Karpas-422 (cell line): ENCODE measurements at regions not wholly inside any gene's neighbourhood (a gene's known extent, or its start where the extent isn't known, plus 50 kb on each side); places are given as distances from the start of the nearest gene placed in this dataset.

Source experiments
- DNase-seq: peaks from one replicate; pipeline ENCODE4 v3.0.0-alpha.2; 2015
- H2AFZ ChIP-seq: fragments of 200-600 bp; sonication (generic); 2 replicates; pipeline ENCODE4 v1.6.1; 2014; ENCODE audit warnings: antibody characterized with exemption, low read length, mixed read lengths
- H3K27ac ChIP-seq: fragments of 200-600 bp; sonication (generic); 2 replicates; pipeline ENCODE4 v1.5.1; 2014; ENCODE audit warnings: mild to moderate bottlenecking, low read length, moderate library complexity
- H3K27me3 ChIP-seq: fragments of 200-600 bp; sonication (generic); 2 replicates; pipeline ENCODE4 v1.6.1; 2014; ENCODE audit warnings: low read length, mixed read lengths
- H3K36me3 ChIP-seq: fragments of 200-600 bp; sonication (generic); 2 replicates; pipeline ENCODE4 v1.6.1; 2014; ENCODE audit warnings: low read length, mixed read lengths; ENCODE audit not compliant: insufficient read depth
- H3K4me1 ChIP-seq: fragments of 200-600 bp; sonication (generic); 2 replicates; pipeline ENCODE4 v1.6.1; 2014; ENCODE audit warnings: mild to moderate bottlenecking, low read length, mixed read lengths
- H3K4me2 ChIP-seq: fragments of 200-600 bp; sonication (generic); 2 replicates; pipeline ENCODE4 v1.6.1; 2014; ENCODE audit warnings: low read length, low read depth, mild to moderate bottlenecking; ENCODE audit not compliant: poor library complexity, severe bottlenecking
- H3K4me3 ChIP-seq: fragments of 200-600 bp; sonication (generic); 2 replicates; pipeline ENCODE4 v1.5.1; 2014; ENCODE audit warnings: mild to moderate bottlenecking, antibody characterized with exemption, low read length, mixed read lengths
- H3K79me2 ChIP-seq: fragments of 200-600 bp; sonication (generic); 2 replicates; pipeline ENCODE4 v1.6.1; 2014; ENCODE audit warnings: mild to moderate bottlenecking, low read length, mixed read lengths
- H3K9ac ChIP-seq: fragments of 200-600 bp; sonication (generic); 2 replicates; pipeline ENCODE4 v1.6.0; 2014; ENCODE audit warnings: low read length
- H3K9me2 ChIP-seq: fragments of 200-600 bp; sonication (generic), shearing (Covaris generic); replicated peaks from 2 replicates; pipeline ENCODE4 v1.6.0; 2014; ENCODE audit warnings: mild to moderate bottlenecking, low read length, moderate library complexity; ENCODE audit not compliant: insufficient read depth
- H3K9me3 ChIP-seq: fragments of 300-700, 200-600 bp; sonication (generic); 2 replicates; pipeline ENCODE4 v1.6.1; 2014; ENCODE audit warnings: low read length, mixed read lengths
- H4K20me1 ChIP-seq: fragments of 200-600 bp; sonication (generic); 2 replicates; pipeline ENCODE4 v1.6.1; 2014; ENCODE audit warnings: mild to moderate bottlenecking, antibody characterized with exemption, low read length, low read depth; ENCODE audit not compliant: insufficient read depth

DNA sequence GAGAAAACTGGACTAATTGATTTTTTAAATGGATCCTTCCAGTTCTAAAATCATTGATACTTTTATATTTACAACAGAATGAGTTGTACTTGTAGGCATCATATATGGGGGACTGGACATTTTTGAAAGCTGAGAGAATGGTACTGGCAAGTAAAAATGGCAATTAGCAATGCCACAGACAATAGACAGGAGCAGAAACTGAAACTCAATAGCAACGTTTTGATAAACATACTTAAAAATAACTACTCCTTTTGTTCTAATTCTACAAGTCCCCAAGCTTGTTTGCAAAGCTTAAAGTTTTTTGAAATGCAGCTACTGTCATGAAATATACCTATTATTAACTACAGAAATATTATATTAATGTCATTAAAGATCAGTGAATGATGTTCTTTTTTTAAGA lies 52.8 kb upstream of the FBXL7 start:
- H3K27ac ChIP-seq, result no peak overlapping the region
- no peaks in the 10 kb centered on the region for H3K79me2 ChIP-seq
- DNase-seq, result no peak
- H3K9me3 ChIP-seq, result peaks cover 24% of the 10 kb centered on the region
- no peak overlapping the region for H3K4me2 ChIP-seq
- H2AFZ ChIP-seq, result no peak overlapping the region
- H3K4me3 ChIP-seq, result no peak overlapping the region
- no peaks in the 10 kb centered on the region for H3K36me3 ChIP-seq
- H3K27me3 ChIP-seq, result no peaks in the 10 kb centered on the region
- H3K9me2 ChIP-seq, result no peaks in the 10 kb centered on the region
- no peak overlapping the region for H3K9ac ChIP-seq
- H4K20me1 ChIP-seq, result no peaks in the 10 kb centered on the region
- H3K4me1 ChIP-seq, result no peaks in the 10 kb centered on the region

GRCh38 chr5:15446552-15446951 lies 53.4 kb upstream of the FBXL7 start:
- Histone ChIP-seq H3K79me2 (no peaks in the 10 kb centered on the region), H3K27me3 (no peaks in the 10 kb centered on the region), H3K4me2 (no peak overlapping the region), H3K27ac (no peak overlapping the region), H3K36me3 (no peaks in the 10 kb centered on the region), H3K4me3 (no peak overlapping the region), H3K9me3 (peaks cover 24% of the 10 kb centered on the region), H3K9me2 (no peaks in the 10 kb centered on the region), H3K9ac (no peak overlapping the region), H2AFZ (no peak overlapping the region), H4K20me1 (no peaks in the 10 kb centered on the region), H3K4me1 (no peaks in the 10 kb centered on the region)
- no peak for DNase-seq

DNA sequence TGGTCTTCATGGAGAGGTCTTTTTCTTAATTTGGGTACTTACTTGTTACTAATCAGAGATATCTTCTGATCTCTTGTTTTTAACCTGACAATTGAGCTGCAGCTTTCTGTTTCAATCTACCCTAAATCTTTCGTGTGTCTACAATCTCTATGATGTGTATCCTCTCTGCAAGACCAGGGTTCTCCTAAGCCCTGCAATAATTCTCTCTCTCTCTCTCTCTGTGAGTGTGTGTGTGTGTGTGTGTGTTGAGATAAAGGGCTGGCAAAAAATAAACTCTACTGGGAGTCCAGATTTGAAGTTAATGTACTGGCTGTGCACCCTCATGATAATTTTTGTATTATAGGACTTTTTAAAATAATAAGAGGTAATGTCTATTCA lies 57.8 kb upstream of the FBXL7 start:
- Histone ChIP-seq H3K4me1 (no peaks in the 10 kb centered on the region), H3K36me3 (no peaks in the 10 kb centered on the region), H4K20me1 (no peaks in the 10 kb centered on the region), H3K27ac (no peak overlapping the region), H3K9me2 (no peaks in the 10 kb centered on the region), H3K4me3 (no peak overlapping the region), H3K4me2 (no peak overlapping the region), H3K9ac (no peak overlapping the region), H3K9me3 (peaks cover 38% of the 10 kb centered on the region), H3K79me2 (no peaks in the 10 kb centered on the region), H3K27me3 (no peaks in the 10 kb centered on the region), H2AFZ (no peak overlapping the region)
- DNase-seq, result no peak

DNA sequence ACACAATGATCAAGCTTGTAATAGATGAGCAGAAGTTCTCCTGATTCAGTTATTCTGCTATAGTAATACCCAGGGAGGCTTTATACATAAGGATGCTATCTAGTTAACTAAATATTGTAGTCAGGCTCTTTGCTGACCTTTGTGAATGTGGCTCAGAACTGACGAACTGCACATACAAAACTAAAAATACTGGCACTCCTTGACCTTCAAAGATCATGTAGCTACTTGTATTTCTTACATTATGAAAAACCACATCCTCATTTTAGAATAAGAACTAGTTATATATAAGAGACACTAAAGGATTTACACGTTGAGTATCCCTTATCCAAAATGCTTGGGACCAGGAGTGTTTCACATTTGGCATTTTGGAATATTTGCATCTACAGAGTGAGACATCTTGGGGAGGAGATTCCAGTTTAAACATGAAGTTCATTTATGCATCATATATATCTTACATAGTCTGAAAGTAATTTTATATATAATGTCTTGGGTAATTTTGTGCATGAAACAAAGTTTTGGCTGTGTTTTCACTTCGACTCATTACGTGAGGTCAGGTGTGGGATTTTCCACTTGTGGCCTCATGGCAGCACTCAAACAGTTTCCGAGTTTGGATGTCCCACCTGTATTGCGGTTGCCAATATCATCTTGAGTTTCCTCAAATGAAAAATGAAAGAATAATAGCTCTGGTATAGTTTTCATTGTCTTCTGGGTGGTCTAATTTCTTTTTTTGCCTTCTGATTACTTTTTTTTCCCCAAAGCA lies 58.4 kb upstream of the FBXL7 start:
- H3K9ac ChIP-seq, result no peak overlapping the region
- peaks cover 35% of the 10 kb centered on the region for H3K9me3 ChIP-seq
- no peak overlapping the region for H3K4me3 ChIP-seq
- H3K36me3 ChIP-seq, result no peaks in the 10 kb centered on the region
- H3K4me2 ChIP-seq, result no peak overlapping the region
- DNase-seq, result no peak
- H3K4me1 ChIP-seq, result no peaks in the 10 kb centered on the region
- H2AFZ ChIP-seq, result no peak overlapping the region
- H3K9me2 ChIP-seq, result no peaks in the 10 kb centered on the region
- no peaks in the 10 kb centered on the region for H3K27me3 ChIP-seq
- no peaks in the 10 kb centered on the region for H3K79me2 ChIP-seq
- H3K27ac ChIP-seq, result no peak overlapping the region
- no peaks in the 10 kb centered on the region for H4K20me1 ChIP-seq

- no peaks in the 10 kb centered on the region for H3K9me2 ChIP-seq
- H4K20me1 ChIP-seq, result no peaks in the 10 kb centered on the region
- no peaks in the 10 kb centered on the region for H3K27me3 ChIP-seq
- no peaks in the 10 kb centered on the region for H3K79me2 ChIP-seq
- H2AFZ ChIP-seq, result no peak overlapping the region
- H3K9ac ChIP-seq, result no peak overlapping the region
- no peak for DNase-seq
- H3K36me3 ChIP-seq, result no peaks in the 10 kb centered on the region
- H3K9me3 ChIP-seq, result peaks cover 39% of the 10 kb centered on the region
- no peak overlapping the region for H3K4me2 ChIP-seq
- no peak overlapping the region for H3K4me3 ChIP-seq
- H3K4me1 ChIP-seq, result no peaks in the 10 kb centered on the region
- no peak overlapping the region for H3K27ac ChIP-seq
Observed at GRCh38 chr5:15440434-15440833, 59.5 kb upstream of the FBXL7 start.

DNA sequence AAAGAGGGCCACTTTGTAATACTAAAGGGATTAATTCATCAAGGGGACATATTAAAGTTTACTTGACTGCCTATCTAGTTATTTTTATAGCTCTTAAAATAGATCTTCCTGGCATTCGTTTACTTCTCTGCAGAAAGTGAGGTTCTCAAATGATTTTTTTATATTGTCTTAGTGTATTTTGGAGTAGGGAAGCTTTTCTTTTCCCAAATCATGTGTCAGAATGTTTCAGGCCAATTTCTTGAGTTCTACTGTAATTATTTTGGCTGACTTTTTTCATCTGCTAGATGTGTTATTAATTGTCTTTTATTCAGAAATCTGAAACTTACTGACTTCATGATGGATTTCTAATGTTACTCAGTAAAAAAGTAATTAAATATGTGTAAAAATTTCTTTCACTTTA lies 60.2 kb upstream of the FBXL7 start:
- Histone ChIP-seq H4K20me1 (no peaks in the 10 kb centered on the region), H3K36me3 (no peaks in the 10 kb centered on the region), H3K9ac (no peak overlapping the region), H3K9me2 (no peaks in the 10 kb centered on the region), H3K27ac (no peak overlapping the region), H3K4me2 (no peak overlapping the region), H3K4me3 (no peak overlapping the region), H2AFZ (no peak overlapping the region), H3K9me3 (peaks cover 37% of the 10 kb centered on the region), H3K27me3 (no peaks in the 10 kb centered on the region), H3K4me1 (no peaks in the 10 kb centered on the region), H3K79me2 (no peaks in the 10 kb centered on the region)
- DNase-seq, result no peak

- H3K4me3 ChIP-seq, result no peak overlapping the region
- H3K79me2 ChIP-seq, result no peaks in the 10 kb centered on the region
- no peak overlapping the region for H3K9ac ChIP-seq
- H3K36me3 ChIP-seq, result no peaks in the 10 kb centered on the region
- H3K9me2 ChIP-seq, result no peaks in the 10 kb centered on the region
- DNase-seq, result no peak
- peaks cover 34% of the 10 kb centered on the region for H3K9me3 ChIP-seq
- H3K27me3 ChIP-seq, result no peaks in the 10 kb centered on the region
- H3K27ac ChIP-seq, result no peak overlapping the region
- H3K4me2 ChIP-seq, result no peak overlapping the region
- no peak overlapping the region for H2AFZ ChIP-seq
- no peaks in the 10 kb centered on the region for H4K20me1 ChIP-seq
- H3K4me1 ChIP-seq, result no peaks in the 10 kb centered on the region
Observed at GRCh38 chr5:15433709-15434108, 66.3 kb upstream of the FBXL7 start.

DNA sequence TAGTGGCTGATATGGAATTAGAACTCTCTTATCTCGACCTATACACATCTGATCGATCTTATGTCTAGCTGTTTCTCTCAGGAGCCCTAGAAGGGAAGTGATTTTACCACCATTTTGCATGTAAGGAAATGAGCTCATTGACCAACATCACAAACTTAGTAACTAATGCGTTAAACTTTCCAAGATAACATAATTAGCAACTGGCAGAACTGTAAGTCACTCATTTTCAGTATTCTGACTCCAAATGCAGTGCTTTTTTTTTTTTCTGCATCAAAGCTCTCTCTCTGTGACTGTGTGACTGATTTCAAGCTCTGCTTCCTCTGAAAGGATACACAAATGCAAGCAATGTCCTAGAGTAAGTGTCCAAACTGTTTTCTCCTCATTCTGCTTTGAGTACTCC lies 68.1 kb upstream of the FBXL7 start:
- Histone ChIP-seq H3K4me3 (no peak overlapping the region), H3K27ac (no peak overlapping the region), H3K36me3 (no peaks in the 10 kb centered on the region), H3K79me2 (no peaks in the 10 kb centered on the region), H3K9me2 (no peaks in the 10 kb centered on the region), H3K9me3 (peaks cover 21% of the 10 kb centered on the region), H2AFZ (no peak overlapping the region), H3K27me3 (no peaks in the 10 kb centered on the region), H3K4me2 (no peak overlapping the region), H4K20me1 (no peaks in the 10 kb centered on the region), H3K4me1 (no peaks in the 10 kb centered on the region), H3K9ac (no peak overlapping the region)
- no peak for DNase-seq
